Gastrocnemius medialis (tissue), 4 donors: ENCODE measurements at regions not wholly inside any gene's neighbourhood (a gene's known extent, or its start where the extent isn't known, plus 50 kb on each side); places are given as distances from the start of the nearest gene placed in this dataset.

Source experiments
- ATAC-seq, 2 donors: fragments of 150-250 bp; one replicate each; pipeline ENCODE4 v1.9.1; 2016
- DNase-seq, 2 donors: peaks; one replicate each; pipeline ENCODE4 v3.0.0-alpha.2; 2019
- H3K27ac ChIP-seq, 4 donors: fragments of 200-600 bp; sonication (generic); 1 replicate in 1 of 4; 2 replicates in 3 of 4; pipeline ENCODE4 v1.5.1; 2016 to 2018; ENCODE audit warnings: mild to moderate bottlenecking in 2 of 4, moderate library complexity in 1 of 4
- H3K27me3 ChIP-seq, 3 donors: fragments of 200-600 bp; sonication (generic) in 2 of 3; 1 replicate in 1 of 3; 2 replicates in 2 of 3; pipeline versions ENCODE4 v1.5.1 to v1.6.0; 2016 to 2019; ENCODE audit warnings: mild to moderate bottlenecking in 1 of 3, moderate library complexity in 1 of 3
- H3K36me3 ChIP-seq, 2 donors: fragments of 200-600 bp; sonication (generic) in 1 of 2; one replicate each; pipeline ENCODE4 v1.5.1; 2017 to 2018
- H3K4me1 ChIP-seq, 2 donors: fragments of 200-600 bp; sonication (generic) in 1 of 2; one replicate each; pipeline ENCODE4 v1.5.1; 2016 to 2017; ENCODE audit warnings: mild to moderate bottlenecking in 2 of 2
- H3K4me3 ChIP-seq, 4 donors: fragments of 200-600 bp; sonication (generic) in 3 of 4; 1 replicate in 1 of 4; 2 replicates in 3 of 4; pipeline ENCODE4 v1.5.1; 2016 to 2019; ENCODE audit warnings: mild to moderate bottlenecking in 2 of 4
- H3K9me3 ChIP-seq, 3 donors: fragments of 200-600 bp; sonication (generic) in 2 of 3; 1 replicate in 1 of 3; 2 replicates in 2 of 3; pipeline ENCODE4 v1.5.1; 2016 to 2019
- CTCF ChIP-seq, 5 experiments: fragments of 450-650 bp in 3 of 5; fragments of 200-600 bp in 2 of 5; sonication (generic) in 2 of 5; IDR thresholded peaks in 4 of 5; conservative IDR thresholded peaks in 1 of 5; 1 replicate in 4 of 5; 2 replicates in 1 of 5; pipeline ENCODE4 v1.5.1; 2016 to 2019; ENCODE audit warnings: antibody characterized with exemption in 5 of 5, mild to moderate bottlenecking in 3 of 5, moderate library complexity in 3 of 5
- POLR2A ChIP-seq, 2 donors: fragments of 450-650 bp; IDR thresholded peaks; one replicate each; pipeline ENCODE4 v1.6.1; 2017; ENCODE audit warnings: antibody characterized with exemption in 2 of 2, mild to moderate bottlenecking in 2 of 2, moderate library complexity in 2 of 2
- in situ Hi-C, 4 donors: fragments of 200-750 bp; cut with MboI; loops; one replicate each; pipeline versions ENCODE4 v1.15.0 to v1.8.0; 2017; ENCODE audit warnings: low sequenced_read_pairs in 4 of 4
- intact Hi-C: fragments of 100-400 bp; cut with DNase I; formaldehyde crosslinking; loops from one replicate; pipeline ENCODE4 v1.15.1; 2023; ENCODE audit warnings: low total_unique reads

- ATAC-seq (no peak), DNase-seq (no peak)
- H3K36me3 ChIP-seq: no peaks in the 10 kb centered on the region
- TF ChIP-seq CTCF (IDR thresholded peaks at IDR 0.05 in 4 of 5, conservative IDR thresholded peaks at IDR 0.05 in 1 of 5): no peak
- TF ChIP-seq POLR2A (IDR thresholded peaks at IDR 0.05): no peak
- no peaks in the 10 kb centered on the region for H3K9me3 ChIP-seq
- H3K27ac ChIP-seq: no peak overlapping the region
- H3K4me3 ChIP-seq: no peak overlapping the region
- intact Hi-C loops: no loop called here
- H3K27me3 ChIP-seq: no peaks in the 10 kb centered on the region
- no peaks in the 10 kb centered on the region for H3K4me1 ChIP-seq
- in situ Hi-C loops: no loop called here
Measured at GRCh38 chr15:47355759-47356158, 361.5 kb upstream of the SEMA6D start.

GRCh38 chr15:47356297-47356696 lies 361.0 kb upstream of the SEMA6D start:
- in situ Hi-C loops: no loop called here

GRCh38 chr15:47358876-47359275 lies 358.4 kb upstream of the SEMA6D start:
- H3K27me3 ChIP-seq: no peaks in the 10 kb centered on the region
- DNase-seq: no peak
- no peaks in the 10 kb centered on the region for H3K4me1 ChIP-seq
- intact Hi-C loops: no loop called here
- no peak for TF ChIP-seq CTCF (IDR thresholded peaks at IDR 0.05 in 4 of 5, conservative IDR thresholded peaks at IDR 0.05 in 1 of 5)
- TF ChIP-seq POLR2A (IDR thresholded peaks at IDR 0.05): no peak
- no peak for ATAC-seq
- no peaks in the 10 kb centered on the region for H3K36me3 ChIP-seq
- no peaks in the 10 kb centered on the region for H3K9me3 ChIP-seq
- in situ Hi-C loops: no loop called here
- no peak overlapping the region for H3K4me3 ChIP-seq
- H3K27ac ChIP-seq: no peak overlapping the region

More at GRCh38 chr15:47356297-47356696, 361.0 kb upstream of the SEMA6D start:
- H3K4me3 ChIP-seq: no peak overlapping the region
- intact Hi-C loops: no loop called here
- no peaks in the 10 kb centered on the region for H3K9me3 ChIP-seq
- no peaks in the 10 kb centered on the region for H3K4me1 ChIP-seq
- DNase-seq: no peak
- H3K27ac ChIP-seq: no peak overlapping the region
- no peak for ATAC-seq
- no peaks in the 10 kb centered on the region for H3K36me3 ChIP-seq
- H3K27me3 ChIP-seq: no peaks in the 10 kb centered on the region
- TF ChIP-seq POLR2A (IDR thresholded peaks at IDR 0.05): no peak

GRCh38 chr15:47360305-47360704 lies 357.0 kb upstream of the SEMA6D start:
- Histone ChIP-seq H3K9me3 (no peaks in the 10 kb centered on the region), H3K27me3 (no peaks in the 10 kb centered on the region), H3K4me3 (no peak overlapping the region), H3K27ac (no peak overlapping the region), H3K4me1 (no peaks in the 10 kb centered on the region), H3K36me3 (no peaks in the 10 kb centered on the region)
- DNase-seq: no peak
- in situ Hi-C loops: no loop called here
- intact Hi-C loops: no loop called here
- ATAC-seq: no peak
- no peak for TF ChIP-seq POLR2A (IDR thresholded peaks at IDR 0.05)

GRCh38 chr15:47362118-47362905 lies 355.0 kb upstream of the SEMA6D start:
- TF ChIP-seq CTCF (IDR thresholded peaks at IDR 0.05 in 4 of 5, conservative IDR thresholded peaks at IDR 0.05 in 1 of 5): no peak
- TF ChIP-seq POLR2A (IDR thresholded peaks at IDR 0.05): no peak
- Histone ChIP-seq H3K4me3 (no peak overlapping the region), H3K4me1 (peaks cover 0 to 4% of the 10 kb centered on the region in 2 donors), H3K27me3 (no peaks in the 10 kb centered on the region), H3K27ac (no peak overlapping the region), H3K9me3 (no peaks in the 10 kb centered on the region), H3K36me3 (no peaks in the 10 kb centered on the region)
- no peak for ATAC-seq
- in situ Hi-C loops: no loop called here
- DNase-seq: no peak
- intact Hi-C loops: no loop called here

- ATAC-seq (no peak), DNase-seq (no peak)
- Histone ChIP-seq H3K27me3 (no peaks in the 10 kb centered on the region), H3K27ac (no peak overlapping the region), H3K4me1 (peaks cover 0 to 4% of the 10 kb centered on the region in 2 donors), H3K9me3 (no peaks in the 10 kb centered on the region), H3K4me3 (no peak overlapping the region), H3K36me3 (no peaks in the 10 kb centered on the region)
- no peak for TF ChIP-seq CTCF (IDR thresholded peaks at IDR 0.05 in 4 of 5, conservative IDR thresholded peaks at IDR 0.05 in 1 of 5)
- no peak for TF ChIP-seq POLR2A (IDR thresholded peaks at IDR 0.05)
- in situ Hi-C loops (no loop called here), intact Hi-C loops (no loop called here)
Measured at GRCh38 chr15:47363653-47364052, 353.7 kb upstream of the SEMA6D start.
